Transverse colon (tissue), 4 donors: ENCODE measurements at regions not wholly inside any gene's neighbourhood (a gene's known extent, or its start where the extent isn't known, plus 50 kb on each side); places are given as distances from the start of the nearest gene placed in this dataset.

Experiments
- DNase-seq: peaks from one replicate; pipeline ENCODE4 v3.0.0-alpha.2; 2019
- H3K27ac ChIP-seq, 4 donors: fragments of 200-600 bp; sonication (generic); 2 replicates each; pipeline ENCODE4 v1.5.1; 2016 to 2018; ENCODE audit warnings: inconsistent platforms in 4 of 4
- H3K27me3 ChIP-seq: fragments of 200-600 bp; sonication (generic); 2 replicates; pipeline ENCODE4 v1.5.1; 2017; ENCODE audit warnings: inconsistent platforms
- H3K36me3 ChIP-seq, 4 donors: fragments of 200-600 bp; sonication (generic); 2 replicates each; pipeline ENCODE4 v1.5.1; 2017 to 2019; ENCODE audit warnings: inconsistent platforms in 4 of 4
- H3K4me1 ChIP-seq, 4 donors: fragments of 200-600 bp; sonication (generic); 2 replicates each; pipeline ENCODE4 v1.5.1; 2017 to 2020; ENCODE audit warnings: inconsistent platforms in 4 of 4
- H3K4me3 ChIP-seq, 4 donors: fragments of 200-600 bp; sonication (generic); 1 replicate in 1 of 4; 2 replicates in 3 of 4; pipeline versions ENCODE4 v1.5.1 to v1.6.1; 2017 to 2019; ENCODE audit warnings: inconsistent platforms in 4 of 4
- H3K9me3 ChIP-seq, 2 donors: fragments of 200-600 bp; sonication (generic); 2 replicates each; pipeline ENCODE4 v1.5.1; 2017 to 2019; ENCODE audit warnings: inconsistent platforms in 2 of 2
- EP300 ChIP-seq: sonication (generic); formaldehyde crosslinking; IDR thresholded peaks from one replicate; pipeline ENCODE4 v1.6.1; 2017; ENCODE audit warnings: antibody characterized with exemption, low read depth
- POLR2A ChIP-seq: fragments of 450-650 bp; IDR thresholded peaks from one replicate; pipeline ENCODE4 v1.6.1; 2016; ENCODE audit warnings: antibody characterized with exemption, mild to moderate bottlenecking, moderate library complexity
- POLR2AphosphoS5 ChIP-seq, 3 donors: sonication (generic); formaldehyde crosslinking; IDR thresholded peaks; one replicate each; pipeline ENCODE4 v1.6.1; 2016; ENCODE audit warnings: antibody characterized with exemption in 3 of 3
- WGBS, 2 donors: methylation state at CpG; one replicate each; pipeline ENCODE4 v1.1.5; 2018; ENCODE audit warnings: low coverage in 1 of 2; 5-methylcytosine and 5-hydroxymethylcytosine counted together
- in situ Hi-C, 4 donors: fragments of 200-750 bp; cut with MboI; loops; one replicate each; pipeline versions ENCODE4 v1.15.0 to v1.15.1; 2017; ENCODE audit warnings: low sequenced_read_pairs in 3 of 4, low pct_ligation_motif_present in 1 of 4, low pct_unique_long_range_greater_than_20kb in 1 of 4
- intact Hi-C: fragments of 100-400 bp; cut with DNase I; formaldehyde crosslinking; loops from one replicate; pipeline ENCODE4 v1.15.1; 2023; ENCODE audit warnings: low total_unique reads
- TF ChIP-seq, protein P1 (sequence below), 5 experiments: fragments of 200-600 bp in 3 of 5; fragments of 450-650 bp in 2 of 5; sonication (generic) in 3 of 5; IDR thresholded peaks; 1 replicate in 2 of 5; 2 replicates in 3 of 5; pipeline ENCODE4 v1.5.1; 2016 to 2017; ENCODE audit warnings: antibody characterized with exemption in 5 of 5, inconsistent platforms in 3 of 5, mild to moderate bottlenecking in 2 of 5, moderate library complexity in 1 of 5

DNA sequence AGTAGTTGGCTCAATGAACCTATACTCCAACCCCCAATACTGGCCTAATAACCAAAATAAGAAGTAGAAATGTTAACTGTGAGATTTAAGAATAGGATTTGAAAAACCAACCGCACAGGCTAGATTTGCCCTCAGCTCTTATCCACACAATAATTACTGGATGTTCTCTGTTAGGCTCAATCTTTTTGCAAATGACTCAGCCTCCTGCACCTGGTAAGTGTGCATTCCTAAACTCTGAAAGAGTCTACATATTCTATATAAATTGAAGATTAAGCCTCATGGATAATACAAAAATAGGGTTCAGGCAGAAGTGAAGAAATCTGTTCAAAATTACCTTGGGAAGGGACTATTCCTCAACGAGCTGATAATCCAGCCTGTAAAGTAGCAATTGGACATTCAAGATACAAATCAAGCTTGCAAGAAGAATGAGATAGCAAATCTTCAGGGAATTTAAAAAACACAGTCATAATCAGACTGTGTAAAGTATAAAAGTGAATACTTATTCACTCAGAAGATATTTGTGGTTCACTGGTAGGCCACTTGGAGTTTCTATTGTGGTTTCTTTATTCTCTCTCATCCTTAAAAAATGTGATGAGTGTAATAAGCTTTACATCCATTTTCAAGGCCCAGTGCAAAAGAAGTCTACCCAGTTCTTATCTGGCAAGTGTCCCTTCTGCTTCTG is 931.9 kb upstream of the SOX9 start:
- H3K27me3 ChIP-seq, result peaks cover 6% of the 10 kb centered on the region
- in situ Hi-C loops, result no loop called here
- 69 to 70% methylated on average over 2 of the region's 2 CpGs for WGBS, 2 donors

GRCh38 chr17:71189493-71189831 is 931.4 kb upstream of the SOX9 start:
- peaks cover 6% of the 10 kb centered on the region for H3K27me3 ChIP-seq
- H3K4me3 ChIP-seq, result no peak overlapping the region
- no peaks in the 10 kb centered on the region for H3K9me3 ChIP-seq
- H3K27ac ChIP-seq, result no peak overlapping the region
- no peak for TF ChIP-seq POLR2A
- no peak for TF ChIP-seq POLR2AphosphoS5 (IDR thresholded peaks at IDR 0.05)
- TF ChIP-seq EP300, result no peak
- TF ChIP-seq, protein P1, sequence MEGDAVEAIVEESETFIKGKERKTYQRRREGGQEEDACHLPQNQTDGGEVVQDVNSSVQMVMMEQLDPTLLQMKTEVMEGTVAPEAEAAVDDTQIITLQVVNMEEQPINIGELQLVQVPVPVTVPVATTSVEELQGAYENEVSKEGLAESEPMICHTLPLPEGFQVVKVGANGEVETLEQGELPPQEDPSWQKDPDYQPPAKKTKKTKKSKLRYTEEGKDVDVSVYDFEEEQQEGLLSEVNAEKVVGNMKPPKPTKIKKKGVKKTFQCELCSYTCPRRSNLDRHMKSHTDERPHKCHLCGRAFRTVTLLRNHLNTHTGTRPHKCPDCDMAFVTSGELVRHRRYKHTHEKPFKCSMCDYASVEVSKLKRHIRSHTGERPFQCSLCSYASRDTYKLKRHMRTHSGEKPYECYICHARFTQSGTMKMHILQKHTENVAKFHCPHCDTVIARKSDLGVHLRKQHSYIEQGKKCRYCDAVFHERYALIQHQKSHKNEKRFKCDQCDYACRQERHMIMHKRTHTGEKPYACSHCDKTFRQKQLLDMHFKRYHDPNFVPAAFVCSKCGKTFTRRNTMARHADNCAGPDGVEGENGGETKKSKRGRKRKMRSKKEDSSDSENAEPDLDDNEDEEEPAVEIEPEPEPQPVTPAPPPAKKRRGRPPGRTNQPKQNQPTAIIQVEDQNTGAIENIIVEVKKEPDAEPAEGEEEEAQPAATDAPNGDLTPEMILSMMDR (IDR thresholded peaks at IDR 0.05), result no peak
- in situ Hi-C loops (no loop called here), intact Hi-C loops (no loop called here)
- 64 to 91% methylated on average over 4 of the region's 4 CpGs for WGBS, 2 donors
- no peak for DNase-seq
- peaks cover 0 to 10% (median 0%) of the 10 kb centered on the region in 4 donors for H3K4me1 ChIP-seq
- H3K36me3 ChIP-seq, result no peaks in the 10 kb centered on the region

More for the DNA sequence above, 931.9 kb upstream of the SOX9 start:
- intact Hi-C loops, result no loop called here
- TF ChIP-seq EP300, result no peak
- TF ChIP-seq, protein P1 (IDR thresholded peaks at IDR 0.05), result no peak
- no peak for TF ChIP-seq POLR2A
- TF ChIP-seq POLR2AphosphoS5 (IDR thresholded peaks at IDR 0.05), result no peak
- H3K4me3 ChIP-seq, result no peak overlapping the region
- no peak overlapping the region for H3K27ac ChIP-seq
- H3K9me3 ChIP-seq, result no peaks in the 10 kb centered on the region
- H3K4me1 ChIP-seq, result peaks cover 0 to 10% (median 0%) of the 10 kb centered on the region in 4 donors
- DNase-seq, result no peak
- H3K36me3 ChIP-seq, result no peaks in the 10 kb centered on the region

DNA sequence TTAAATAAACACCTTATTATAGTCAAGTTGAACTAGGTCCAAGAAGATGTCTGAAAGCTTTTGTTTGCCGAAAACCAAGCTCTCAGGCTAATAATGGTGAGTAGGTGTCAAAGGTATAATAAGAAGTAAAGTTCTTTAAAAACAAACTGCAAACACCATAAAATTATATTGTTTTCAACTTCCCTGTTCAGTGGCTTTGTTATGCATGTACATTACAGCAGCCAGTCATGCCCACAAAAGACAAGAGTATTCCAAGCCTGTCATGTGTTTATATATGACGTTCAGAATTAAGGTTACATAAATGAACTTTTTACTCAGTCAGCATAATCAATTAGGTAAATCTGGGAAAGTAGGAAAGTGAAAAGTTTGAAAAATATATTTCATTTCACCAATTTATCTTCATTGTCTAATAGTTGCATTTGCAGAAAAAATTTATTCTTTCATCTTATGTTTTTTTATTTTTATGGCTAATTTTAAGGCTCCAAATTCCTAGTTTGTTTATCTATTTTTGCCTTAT is 928.7 kb upstream of the SOX9 start:
- in situ Hi-C loops (no loop called here), intact Hi-C loops (no loop called here)
- Histone ChIP-seq H3K27ac (no peak overlapping the region), H3K4me1 (peaks cover 0 to 6% (median 0%) of the 10 kb centered on the region in 4 donors), H3K36me3 (no peaks in the 10 kb centered on the region), H3K4me3 (no peak overlapping the region), H3K9me3 (no peaks in the 10 kb centered on the region), H3K27me3 (peaks cover 6% of the 10 kb centered on the region)
- TF ChIP-seq EP300 (no peak), POLR2AphosphoS5 (IDR thresholded peaks at IDR 0.05) (no peak), POLR2A (no peak)
- TF ChIP-seq, protein P1 (IDR thresholded peaks at IDR 0.05), result no peak
- WGBS, 2 donors, result 14 to 49% methylated on average over 2 of the region's 2 CpGs
- DNase-seq, result no peak

- TF ChIP-seq POLR2A (no peak), EP300 (no peak), POLR2AphosphoS5 (IDR thresholded peaks at IDR 0.05) (no peak)
- TF ChIP-seq, protein P1 (IDR thresholded peaks at IDR 0.05), result no peak
- no peak for DNase-seq
- H3K9me3 ChIP-seq, result no peaks in the 10 kb centered on the region
- intact Hi-C loops (no loop called here), in situ Hi-C loops (no loop called here)
- peaks cover 6% of the 10 kb centered on the region for H3K27me3 ChIP-seq
- peaks cover 0 to 6% (median 0%) of the 10 kb centered on the region in 4 donors for H3K4me1 ChIP-seq
- WGBS, 2 donors, result 62 to 64% methylated on average over 1 to 2 of the region's 2 CpGs
- H3K4me3 ChIP-seq, result no peak overlapping the region
- no peak overlapping the region for H3K27ac ChIP-seq
- H3K36me3 ChIP-seq, result no peaks in the 10 kb centered on the region
Observed at GRCh38 chr17:71192848-71193247, 928.0 kb upstream of the SOX9 start.
